ENCODE measurements at regions not wholly inside any gene's neighbourhood (a gene's known extent, or its start where the extent isn't known, plus 50 kb on each side); places are given as distances from the start of the nearest gene placed in this dataset.
"Not testable (repeated sequence)": the region's sequence is repeated elsewhere in the genome, so short reads cannot be mapped to it uniquely, and the experiment has no call there.

- Histone ChIP-seq H3K4me2 (ENCODE audit: insufficient read depth, low read length) (no peak overlapping the region), H3K9me3 (ENCODE audit: low read depth, low read length) (no peaks in the 10 kb centered on the region), H3K36me3 (ENCODE audit: insufficient read depth, low read length) (no peaks in the 10 kb centered on the region), H3K4me3 (ENCODE audit: insufficient read depth, low read length) (no peak overlapping the region), H2AFZ (ENCODE audit: low read length) (no peak overlapping the region), H4K20me1 (ENCODE audit: insufficient read depth, low read length) (no peaks in the 10 kb centered on the region), H3K79me2 (ENCODE audit: insufficient read depth, low read length) (no peaks in the 10 kb centered on the region), H3K27me3 (ENCODE audit: insufficient read depth, low read length) (no peaks in the 10 kb centered on the region), H3K27ac (ENCODE audit: low read depth, low read length) (no peak overlapping the region), H3K4me1 (ENCODE audit: insufficient read depth, low read length) (no peaks in the 10 kb centered on the region)
- DNase-seq (ENCODE audit: insufficient read length, low spot score, missing footprints) = no peak
- TF ChIP-seq CTCF (IDR thresholded peaks at IDR 0.05; ENCODE audit: extremely low read depth, low read depth, low read length) = no peak
These were observed 1336.7 kb upstream of the CITED2 start for GRCh38 chr6:140711019-140711613.

GRCh38 chr6:140708441-140708840 is 1334.0 kb upstream of the CITED2 start:
- no peak for TF ChIP-seq CTCF (IDR thresholded peaks at IDR 0.05; ENCODE audit: extremely low read depth, low read depth, low read length)
- H3K4me2 ChIP-seq (ENCODE audit: insufficient read depth, low read length) = no peak overlapping the region
- no peak overlapping the region for H3K4me3 ChIP-seq (ENCODE audit: insufficient read depth, low read length)
- H3K79me2 ChIP-seq (ENCODE audit: insufficient read depth, low read length) = no peaks in the 10 kb centered on the region
- no peaks in the 10 kb centered on the region for H3K9me3 ChIP-seq (ENCODE audit: low read depth, low read length)
- no peaks in the 10 kb centered on the region for H3K36me3 ChIP-seq (ENCODE audit: insufficient read depth, low read length)
- no peaks in the 10 kb centered on the region for H3K4me1 ChIP-seq (ENCODE audit: insufficient read depth, low read length)
- peak overlapping the region; percentile 68 for H2AFZ ChIP-seq (ENCODE audit: low read length)
- H3K27ac ChIP-seq (ENCODE audit: low read depth, low read length) = no peak overlapping the region
- no peak for DNase-seq (ENCODE audit: insufficient read length, low spot score, missing footprints)
- no peaks in the 10 kb centered on the region for H3K27me3 ChIP-seq (ENCODE audit: insufficient read depth, low read length)
- H4K20me1 ChIP-seq (ENCODE audit: insufficient read depth, low read length) = no peaks in the 10 kb centered on the region

DNA sequence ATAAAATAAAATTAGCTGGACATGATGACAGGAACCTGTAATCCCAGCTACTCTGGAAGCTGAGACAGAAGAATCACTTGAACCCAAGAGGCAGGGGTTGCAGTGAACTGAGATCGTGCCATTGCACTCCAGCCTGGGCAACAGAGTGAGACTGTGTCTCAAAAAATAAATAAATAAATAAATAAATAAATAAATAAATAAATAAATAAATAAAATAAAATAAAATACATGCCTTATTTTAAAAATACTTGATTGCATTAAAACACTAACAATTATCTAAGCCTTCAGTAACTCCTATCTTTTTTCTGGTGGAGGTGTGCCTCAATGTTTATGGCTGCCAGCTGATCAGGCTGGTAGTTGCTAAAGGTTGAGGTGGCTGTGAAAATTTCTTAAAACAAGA is 1329.6 kb upstream of the CITED2 start:
- H3K4me2 ChIP-seq (ENCODE audit: insufficient read depth, low read length); H3K4me1 ChIP-seq (ENCODE audit: insufficient read depth, low read length); H3K9me3 ChIP-seq (ENCODE audit: low read depth, low read length); H3K79me2 ChIP-seq (ENCODE audit: insufficient read depth, low read length); DNase-seq (ENCODE audit: insufficient read length, low spot score, missing footprints); H3K27me3 ChIP-seq (ENCODE audit: insufficient read depth, low read length); H2AFZ ChIP-seq (ENCODE audit: low read length); H3K27ac ChIP-seq (ENCODE audit: low read depth, low read length); H3K36me3 ChIP-seq (ENCODE audit: insufficient read depth, low read length); H4K20me1 ChIP-seq (ENCODE audit: insufficient read depth, low read length); H3K4me3 ChIP-seq (ENCODE audit: insufficient read depth, low read length): not testable (repeated sequence)

DNA sequence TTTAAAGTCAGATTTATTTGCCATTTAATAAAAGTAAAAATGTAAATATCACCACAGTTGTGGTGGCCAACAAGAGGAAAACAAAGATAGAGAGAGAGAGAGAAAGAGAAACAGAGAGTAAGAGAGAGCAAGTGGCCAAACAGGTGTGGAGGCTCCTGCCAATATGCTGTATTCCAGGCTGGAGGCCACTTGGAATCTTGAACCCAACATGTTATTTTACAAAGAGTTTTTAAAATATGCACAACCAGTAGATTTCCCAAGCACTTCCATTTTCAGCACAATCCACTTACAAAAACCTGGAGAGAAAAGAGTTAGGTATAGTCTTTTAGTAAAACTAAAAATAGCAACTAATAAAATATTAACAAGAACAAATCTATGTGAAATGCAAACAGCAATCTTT is 1323.1 kb upstream of the CITED2 start:
- Histone ChIP-seq H3K4me3 (ENCODE audit: insufficient read depth, low read length) (no peak overlapping the region), H3K27me3 (ENCODE audit: insufficient read depth, low read length) (no peaks in the 10 kb centered on the region), H3K79me2 (ENCODE audit: insufficient read depth, low read length) (no peaks in the 10 kb centered on the region), H2AFZ (ENCODE audit: low read length) (peak overlapping the region; percentile 14), H3K36me3 (ENCODE audit: insufficient read depth, low read length) (no peaks in the 10 kb centered on the region), H3K4me1 (ENCODE audit: insufficient read depth, low read length) (no peaks in the 10 kb centered on the region), H4K20me1 (ENCODE audit: insufficient read depth, low read length) (no peaks in the 10 kb centered on the region), H3K27ac (ENCODE audit: low read depth, low read length) (no peak overlapping the region), H3K4me2 (ENCODE audit: insufficient read depth, low read length) (no peak overlapping the region), H3K9me3 (ENCODE audit: low read depth, low read length) (no peaks in the 10 kb centered on the region)
- DNase-seq (ENCODE audit: insufficient read length, low spot score, missing footprints) = no peak
- no peak for TF ChIP-seq CTCF (IDR thresholded peaks at IDR 0.05; ENCODE audit: extremely low read depth, low read depth, low read length)
